HCT116 (cell line): ENCODE measurements at regions not wholly inside any gene's neighbourhood (a gene's known extent, or its start where the extent isn't known, plus 50 kb on each side); places are given as distances from the start of the nearest gene placed in this dataset.

Experiments
- ATAC-seq: fragments of 200-7000 bp; cut with Tn5 transposase; 2 replicates; pipeline ENCODE4 v1.9.1; 2020; ENCODE audit warnings: mild to moderate bottlenecking, moderate library complexity
- BruUV-seq: library from RNA; stranded (reverse); fragments of 400-500 nt; replicated peaks from 2 replicates; lab custom pipeline; 2021; lab: Mats Ljungman, UMichigan
- CTCF ChIA-PET: fragments of 300-600 bp; sonication (Branson Sonifier 250); formaldehyde crosslinking; loops from one replicate; lab custom pipeline; 2021; ENCODE audit warnings: antibody characterized with exemption; lab: Charles Lee
- POLR2A ChIA-PET: fragments of 300-600, 350-600 bp; sonication (Branson Sonifier 250); formaldehyde crosslinking; loops from one replicate; lab custom pipeline; 2021; ENCODE audit warnings: antibody characterized with exemption; lab: Charles Lee
- RAD21 ChIA-PET, 2 experiments: fragments of 300-600 bp; sonication (Branson Sonifier 250); formaldehyde crosslinking; loops; one replicate each; lab custom pipeline; 2023; ENCODE audit warnings: low total read pairs in 2 of 2; ENCODE audit not compliant: uncharacterized antibody in 2 of 2, unreplicated experiment in 2 of 2, low non-redundant PET in 1 of 2; lab: Charles Lee
- DNase-seq: peaks from one replicate; pipeline ENCODE4 v3.0.0-alpha.2; 2010; ENCODE audit warnings: low read depth, low spot score
- H2AFZ ChIP-seq: fragments of 200-600 bp; shearing (Covaris generic), sonication (generic); 2 replicates; pipeline ENCODE4 v1.6.1; 2017; ENCODE audit warnings: low read depth, mixed run types, mixed read lengths, antibody characterized with exemption, low read length; ENCODE audit not compliant: poor library complexity, severe bottlenecking
- H3K27ac ChIP-seq: 2 replicates; pipeline ENCODE4 v1.5.1; 2012; ENCODE audit warnings: low read depth, low read length
- H3K27me3 ChIP-seq: fragments of 200-600 bp; sonication (generic); 2 replicates; pipeline ENCODE4 v1.6.1; 2016; ENCODE audit warnings: mixed run types, low read length, mixed read lengths; ENCODE audit not compliant: insufficient read depth
- H3K36me3 ChIP-seq, 2 experiments: fragments of 200-500 bp in 1 of 2; fragments of 200-600 bp in 1 of 2; sonication (Bioruptor generic) in 1 of 2; sonication (generic) in 1 of 2; 2 replicates each; pipeline versions ENCODE4 v1.5.1 to v1.6.1; 2014 to 2016; ENCODE audit warnings: low read length in 2 of 2, inconsistent platforms in 1 of 2, mixed read lengths in 1 of 2, mixed run types in 1 of 2; ENCODE audit not compliant: insufficient read depth in 2 of 2, control insufficient read depth in 1 of 2
- H3K4me1 ChIP-seq, 2 experiments: fragments of 200-600 bp in 1 of 2; sonication (generic) in 1 of 2; 2 replicates each; pipeline versions ENCODE4 v1.5.1 to v1.6.1; 2012 to 2017; ENCODE audit warnings: low read length in 2 of 2, inconsistent platforms in 1 of 2, mild to moderate bottlenecking in 1 of 2, mixed read lengths in 1 of 2, mixed run types in 1 of 2, moderate library complexity in 1 of 2; ENCODE audit not compliant: insufficient read depth in 2 of 2, control insufficient read depth in 1 of 2
- H3K4me2 ChIP-seq: fragments of 200-600 bp; sonication (generic); 2 replicates; pipeline ENCODE4 v1.6.1; 2017; ENCODE audit warnings: mixed run types, low read length, mixed read lengths
- H3K4me3 ChIP-seq, 2 experiments: fragments of 200-600 bp in 1 of 2; sonication (generic) in 1 of 2; replicated peaks in 1 of 2; 2 replicates each; pipeline ENCODE4 v1.5.1; 2011 to 2016; ENCODE audit warnings: low read length in 2 of 2, control low read depth in 1 of 2, low read depth in 1 of 2, mild to moderate bottlenecking in 1 of 2, mixed read lengths in 1 of 2, mixed run types in 1 of 2
- H3K79me2 ChIP-seq: fragments of 200-600 bp; sonication (generic); 2 replicates; pipeline ENCODE4 v1.6.1; 2017; ENCODE audit warnings: mild to moderate bottlenecking, mixed run types, low read length, moderate library complexity, mixed read lengths; ENCODE audit not compliant: insufficient read depth
- H3K9ac ChIP-seq: fragments of 200-600 bp; sonication (generic); 2 replicates; pipeline ENCODE4 v1.6.1; 2016; ENCODE audit warnings: low read length, mixed read lengths
- H3K9me2 ChIP-seq: fragments of 200-600 bp; sonication (generic), shearing (Covaris generic); 2 replicates; pipeline ENCODE4 v1.6.1; 2017; ENCODE audit warnings: mixed run types, mild to moderate bottlenecking, moderate library complexity; ENCODE audit not compliant: insufficient read depth
- H3K9me3 ChIP-seq, 2 experiments: fragments of 200-500 bp in 1 of 2; fragments of 200-600 bp in 1 of 2; sonication (Bioruptor generic) in 1 of 2; sonication (generic) in 1 of 2; 2 replicates each; pipeline ENCODE4 v1.6.1; 2014 to 2017; ENCODE audit warnings: low read length in 2 of 2, mixed read lengths in 2 of 2, inconsistent platforms in 1 of 2, low read depth in 1 of 2, mild to moderate bottlenecking in 1 of 2, mixed run types in 1 of 2, moderate library complexity in 1 of 2; ENCODE audit not compliant: control insufficient read depth in 1 of 2, insufficient read depth in 1 of 2
- H4K20me1 ChIP-seq: fragments of 200-600 bp; sonication (generic), shearing (Covaris generic); 2 replicates; pipeline ENCODE4 v1.6.1; 2017; ENCODE audit warnings: mixed run types, mild to moderate bottlenecking, moderate library complexity; ENCODE audit not compliant: insufficient read depth
- ATF3 ChIP-seq: IDR thresholded peaks from 2 replicates; pipeline ENCODE4 v1.6.1; 2012
- CTCF ChIP-seq, 3 experiments: fragments of 200-600 bp in 1 of 3; sonication (generic) in 1 of 3; IDR thresholded peaks in 2 of 3; conservative IDR thresholded peaks in 1 of 3; 2 replicates each; pipeline ENCODE4 v1.5.1; 2012 to 2017; ENCODE audit warnings: low read depth in 2 of 3, low read length in 2 of 3, antibody characterized with exemption in 1 of 3, borderline replicate concordance in 1 of 3, control low read depth in 1 of 3, mild to moderate bottlenecking in 1 of 3, mixed read lengths in 1 of 3, mixed run types in 1 of 3, moderate library complexity in 1 of 3; ENCODE audit not compliant: insufficient read depth in 1 of 3
- EZH2 ChIP-seq: fragments of 200-600 bp; sonication (generic); IDR thresholded peaks from 2 replicates; pipeline ENCODE4 v1.6.1; 2017; ENCODE audit warnings: antibody characterized with exemption, mixed run types
- FOSL1 ChIP-seq: IDR thresholded peaks from 2 replicates; pipeline ENCODE4 v1.6.1; 2012; ENCODE audit warnings: low read depth
- MAX ChIP-seq: IDR thresholded peaks from 2 replicates; pipeline ENCODE4 v1.6.1; 2012
- REST ChIP-seq: IDR thresholded peaks from 2 replicates; pipeline ENCODE4 v1.6.1; 2012; ENCODE audit warnings: low read depth
- SIN3A ChIP-seq: IDR thresholded peaks from 2 replicates; pipeline ENCODE4 v1.6.1; 2012; ENCODE audit warnings: low read depth
- SP1 ChIP-seq: IDR thresholded peaks from 2 replicates; pipeline ENCODE4 v1.6.1; 2012; ENCODE audit warnings: low read depth
- ZBTB33 ChIP-seq: IDR thresholded peaks from 2 replicates; pipeline ENCODE4 v1.6.1; 2011; ENCODE audit warnings: mild to moderate bottlenecking, low read length, moderate library complexity; ENCODE audit not compliant: insufficient replicate concordance; ENCODE audit errors: extremely low read depth
- intact Hi-C: fragments of 100-400 bp; cut with micrococcal nuclease; formaldehyde crosslinking; loops from 2 replicates; pipeline ENCODE4 v1.10.0; 2022

- Histone ChIP-seq H3K9me2 (no peaks in the 10 kb centered on the region), H3K4me3 (no peak overlapping the region), H2AFZ (no peak overlapping the region), H3K27ac (no peak overlapping the region), H3K4me1 (peaks cover 13 to 24% of the 10 kb centered on the region in 2 experiments), H3K36me3 (no peaks in the 10 kb centered on the region), H4K20me1 (no peaks in the 10 kb centered on the region), H3K9ac (no peak overlapping the region), H3K27me3 (no peaks in the 10 kb centered on the region), H3K79me2 (no peaks in the 10 kb centered on the region), H3K9me3 (no peaks in the 10 kb centered on the region), H3K4me2 (no peak overlapping the region)
- BruUV-seq, result no TSS peak
- intact Hi-C loops, result no loop called here
- ChIA-PET POLR2A (no interaction called here), CTCF (no interaction called here), RAD21 (no interaction called here)
- DNase-seq (no peak), ATAC-seq (no peak)
- TF ChIP-seq CTCF (IDR thresholded peaks at IDR 0.05 in 2 of 3, conservative IDR thresholded peaks at IDR 0.05 in 1 of 3; ENCODE audit: borderline replicate concordance in 1 of 3, insufficient read depth in 1 of 3, low read depth in 2 of 3, low read length in 2 of 3) (no peak), ZBTB33 (no peak), FOSL1 (no peak), SP1 (no peak), SIN3A (no peak), EZH2 (no peak), ATF3 (no peak), REST (no peak), MAX (no peak)
Measured at GRCh38 chr1:244161236-244161510, 110.1 kb downstream of the ZBTB18 start.
